HEK293T (cell line): ENCODE measurements at regions not wholly inside any gene's neighbourhood (a gene's known extent, or its start where the extent isn't known, plus 50 kb on each side); places are given as distances from the start of the nearest gene placed in this dataset.

Experiments
- FOXK2 ChIP-seq: fragments of 450-650 bp; IDR thresholded peaks from 2 replicates; pipeline ENCODE4 v1.6.1; 2016; ENCODE audit warnings: mild to moderate bottlenecking
- TF ChIP-seq, protein P1 (sequence below): fragments of 450-650 bp; IDR thresholded peaks from 2 replicates; pipeline ENCODE4 v1.6.1; 2016

DNA sequence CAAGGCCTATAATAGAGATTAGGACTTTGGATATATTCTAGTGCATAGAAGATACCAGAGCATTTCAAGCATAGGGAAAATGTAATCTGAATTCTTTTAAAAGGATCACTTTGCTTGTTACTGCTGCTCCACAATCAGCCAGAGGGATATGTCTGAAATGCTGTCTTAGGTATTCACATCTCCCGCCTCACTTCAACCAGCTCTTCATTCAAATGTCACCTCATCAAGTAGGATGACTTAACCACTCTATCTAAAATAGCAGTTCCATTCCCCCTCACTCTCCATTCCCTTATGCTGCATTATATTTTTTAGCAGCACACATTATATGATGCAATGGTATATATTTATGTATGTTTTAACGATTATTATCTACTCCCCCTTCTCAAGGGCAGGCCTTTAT is 500.3 kb upstream of the GRIA1 start:
- TF ChIP-seq FOXK2: no peak
- TF ChIP-seq, protein P1, sequence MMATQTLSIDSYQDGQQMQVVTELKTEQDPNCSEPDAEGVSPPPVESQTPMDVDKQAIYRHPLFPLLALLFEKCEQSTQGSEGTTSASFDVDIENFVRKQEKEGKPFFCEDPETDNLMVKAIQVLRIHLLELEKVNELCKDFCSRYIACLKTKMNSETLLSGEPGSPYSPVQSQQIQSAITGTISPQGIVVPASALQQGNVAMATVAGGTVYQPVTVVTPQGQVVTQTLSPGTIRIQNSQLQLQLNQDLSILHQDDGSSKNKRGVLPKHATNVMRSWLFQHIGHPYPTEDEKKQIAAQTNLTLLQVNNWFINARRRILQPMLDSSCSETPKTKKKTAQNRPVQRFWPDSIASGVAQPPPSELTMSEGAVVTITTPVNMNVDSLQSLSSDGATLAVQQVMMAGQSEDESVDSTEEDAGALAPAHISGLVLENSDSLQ: no peak
